ENCODE measurements at regions not wholly inside any gene's neighbourhood (a gene's known extent, or its start where the extent isn't known, plus 50 kb on each side); places are given as distances from the start of the nearest gene placed in this dataset.

DNA sequence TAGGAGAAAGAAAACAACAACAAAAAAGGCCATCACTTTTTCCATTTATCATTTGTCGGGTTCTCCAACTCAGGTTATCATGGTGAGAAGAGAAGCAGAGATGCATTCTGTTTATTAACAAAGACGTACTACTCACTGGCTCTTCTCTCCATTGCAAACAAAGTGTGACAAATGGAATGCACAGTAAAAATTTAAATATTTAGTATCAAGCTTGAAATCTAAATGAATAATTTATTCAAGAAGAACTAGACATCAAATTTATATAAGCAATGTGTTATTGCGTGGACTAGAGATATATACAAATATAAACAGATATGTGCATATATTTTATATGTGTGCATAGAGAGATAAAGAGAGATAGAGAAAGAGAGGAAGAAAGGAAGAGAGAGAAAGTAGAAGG, 236.5 kb downstream of the DSEL start:
- Histone ChIP-seq H3F3A (ENCODE audit: control insufficient read depth, insufficient read depth) (no peaks in the 10 kb centered on the region), H3K27ac (ENCODE audit: low read depth, low read length) (no peak overlapping the region)

DNA sequence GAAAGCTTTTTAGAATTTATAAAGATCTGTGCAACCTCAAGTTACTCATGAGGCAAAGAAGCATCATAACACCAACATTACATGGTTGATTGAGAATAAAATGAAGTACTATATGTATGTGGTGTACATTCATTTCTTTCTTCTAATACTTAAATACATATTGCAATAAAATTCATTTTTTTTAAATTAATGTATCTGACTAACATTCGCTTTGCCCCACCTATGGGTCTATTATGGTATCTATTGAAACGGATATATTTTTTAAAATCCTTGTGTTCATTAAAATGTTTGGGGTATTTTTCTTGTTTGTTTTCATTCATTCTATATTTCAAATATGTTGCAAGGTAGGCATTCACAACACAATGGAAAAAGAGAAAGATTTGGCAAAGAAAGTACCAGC, 237.5 kb downstream of the DSEL start:
- no peaks in the 10 kb centered on the region for H3K9me3 ChIP-seq (ENCODE audit: control insufficient read depth, insufficient read depth, low read length)

More for the DNA sequence above, 236.5 kb downstream of the DSEL start:
- Histone ChIP-seq H3K27me3 (ENCODE audit: control insufficient read depth, low read length) (no peaks in the 10 kb centered on the region), H3K4me1 (ENCODE audit: control insufficient read depth, low read length) (no peaks in the 10 kb centered on the region), H3K4me3 (ENCODE audit: low read length) (no peak overlapping the region), H3K79me2 (ENCODE audit: control insufficient read depth, low read length) (no peaks in the 10 kb centered on the region), H3K9me3 (ENCODE audit: control insufficient read depth, insufficient read depth, low read length) (no peaks in the 10 kb centered on the region), H3K36me3 (ENCODE audit: control insufficient read depth, low read length) (no peaks in the 10 kb centered on the region), H3K9me2 (replicated peaks; ENCODE audit: control insufficient read depth, low read length) (no peaks in the 10 kb centered on the region), H3K4me2 (ENCODE audit: low read length) (no peak overlapping the region), H4K20me1 (ENCODE audit: control insufficient read depth, insufficient read depth, low read depth, low read length) (no peaks in the 10 kb centered on the region)
- TF ChIP-seq, protein P1, sequence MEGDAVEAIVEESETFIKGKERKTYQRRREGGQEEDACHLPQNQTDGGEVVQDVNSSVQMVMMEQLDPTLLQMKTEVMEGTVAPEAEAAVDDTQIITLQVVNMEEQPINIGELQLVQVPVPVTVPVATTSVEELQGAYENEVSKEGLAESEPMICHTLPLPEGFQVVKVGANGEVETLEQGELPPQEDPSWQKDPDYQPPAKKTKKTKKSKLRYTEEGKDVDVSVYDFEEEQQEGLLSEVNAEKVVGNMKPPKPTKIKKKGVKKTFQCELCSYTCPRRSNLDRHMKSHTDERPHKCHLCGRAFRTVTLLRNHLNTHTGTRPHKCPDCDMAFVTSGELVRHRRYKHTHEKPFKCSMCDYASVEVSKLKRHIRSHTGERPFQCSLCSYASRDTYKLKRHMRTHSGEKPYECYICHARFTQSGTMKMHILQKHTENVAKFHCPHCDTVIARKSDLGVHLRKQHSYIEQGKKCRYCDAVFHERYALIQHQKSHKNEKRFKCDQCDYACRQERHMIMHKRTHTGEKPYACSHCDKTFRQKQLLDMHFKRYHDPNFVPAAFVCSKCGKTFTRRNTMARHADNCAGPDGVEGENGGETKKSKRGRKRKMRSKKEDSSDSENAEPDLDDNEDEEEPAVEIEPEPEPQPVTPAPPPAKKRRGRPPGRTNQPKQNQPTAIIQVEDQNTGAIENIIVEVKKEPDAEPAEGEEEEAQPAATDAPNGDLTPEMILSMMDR (IDR thresholded peaks at IDR 0.05; ENCODE audit: low read depth, low read length, poor library complexity, severe bottlenecking): no peak
- no peak for TF ChIP-seq EZH2phosphoT487 (IDR thresholded peaks at IDR 0.05; ENCODE audit: borderline replicate concordance, low read length)

DNA sequence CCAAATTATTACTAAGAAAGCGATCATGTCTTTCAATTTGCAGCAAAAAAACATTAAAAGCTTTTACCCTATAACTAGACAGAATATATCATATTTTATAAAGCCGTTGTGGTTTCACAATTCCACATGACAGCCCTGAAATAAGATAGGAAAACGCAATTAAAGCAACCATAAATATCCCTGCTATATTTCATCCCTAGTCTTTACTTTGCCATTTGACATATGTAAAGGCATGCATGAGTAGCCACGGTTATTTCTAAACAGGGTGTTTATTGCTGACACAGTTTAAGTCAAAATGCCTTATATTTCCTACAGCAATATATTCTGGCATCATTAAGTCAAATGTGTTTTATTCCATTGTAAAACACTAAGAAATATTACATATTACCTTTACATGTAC, 239.9 kb downstream of the DSEL start:
- Histone ChIP-seq H3K27ac (ENCODE audit: low read depth, low read length) (no peak overlapping the region), H3K36me3 (ENCODE audit: control insufficient read depth, low read length) (no peaks in the 10 kb centered on the region), H3K27me3 (ENCODE audit: control insufficient read depth, low read length) (no peaks in the 10 kb centered on the region), H3K4me2 (ENCODE audit: low read length) (no peak overlapping the region), H3K4me1 (ENCODE audit: control insufficient read depth, low read length) (no peaks in the 10 kb centered on the region), H3K9me2 (replicated peaks; ENCODE audit: control insufficient read depth, low read length) (no peaks in the 10 kb centered on the region), H3K9me3 (ENCODE audit: control insufficient read depth, insufficient read depth, low read length) (no peaks in the 10 kb centered on the region), H3K4me3 (ENCODE audit: low read length) (no peak overlapping the region), H3K79me2 (ENCODE audit: control insufficient read depth, low read length) (no peaks in the 10 kb centered on the region), H3F3A (ENCODE audit: control insufficient read depth, insufficient read depth) (no peaks in the 10 kb centered on the region), H4K20me1 (ENCODE audit: control insufficient read depth, insufficient read depth, low read depth, low read length) (no peaks in the 10 kb centered on the region)
- TF ChIP-seq EZH2phosphoT487 (IDR thresholded peaks at IDR 0.05; ENCODE audit: borderline replicate concordance, low read length): no peak
- TF ChIP-seq, protein P1 (IDR thresholded peaks at IDR 0.05; ENCODE audit: low read depth, low read length, poor library complexity, severe bottlenecking): no peak

More for the DNA sequence above, 237.5 kb downstream of the DSEL start:
- Histone ChIP-seq H3K4me1 (ENCODE audit: control insufficient read depth, low read length) (no peaks in the 10 kb centered on the region), H3K79me2 (ENCODE audit: control insufficient read depth, low read length) (no peaks in the 10 kb centered on the region), H3F3A (ENCODE audit: control insufficient read depth, insufficient read depth) (no peaks in the 10 kb centered on the region), H3K27me3 (ENCODE audit: control insufficient read depth, low read length) (no peaks in the 10 kb centered on the region), H3K27ac (ENCODE audit: low read depth, low read length) (no peak overlapping the region), H4K20me1 (ENCODE audit: control insufficient read depth, insufficient read depth, low read depth, low read length) (no peaks in the 10 kb centered on the region), H3K9me2 (replicated peaks; ENCODE audit: control insufficient read depth, low read length) (no peaks in the 10 kb centered on the region), H3K36me3 (ENCODE audit: control insufficient read depth, low read length) (no peaks in the 10 kb centered on the region), H3K4me2 (ENCODE audit: low read length) (no peak overlapping the region), H3K4me3 (ENCODE audit: low read length) (no peak overlapping the region)
- TF ChIP-seq EZH2phosphoT487 (IDR thresholded peaks at IDR 0.05; ENCODE audit: borderline replicate concordance, low read length): no peak
- TF ChIP-seq, protein P1 (IDR thresholded peaks at IDR 0.05; ENCODE audit: low read depth, low read length, poor library complexity, severe bottlenecking): no peak

DNA sequence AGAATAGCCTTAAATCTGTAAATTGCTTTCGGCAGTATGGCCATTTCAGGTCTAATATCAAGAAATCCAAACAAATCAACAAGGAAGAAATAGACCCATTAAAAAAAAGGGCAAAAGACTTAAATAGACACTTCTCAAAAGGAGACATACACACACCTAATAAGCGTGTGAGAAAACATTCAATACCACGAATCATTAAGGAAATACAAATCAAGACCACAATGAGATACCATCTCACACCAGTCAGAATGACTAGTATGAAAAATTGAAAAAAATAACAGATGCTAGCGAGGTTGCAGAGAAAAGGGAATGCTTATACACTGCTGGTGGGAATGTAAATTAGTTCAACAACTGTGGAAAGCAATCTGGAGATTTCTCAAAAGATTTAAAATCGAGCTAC, 243.2 kb downstream of the DSEL start:
- H3K9me3 ChIP-seq (ENCODE audit: control insufficient read depth, insufficient read depth, low read length): no peaks in the 10 kb centered on the region
- H3K36me3 ChIP-seq (ENCODE audit: control insufficient read depth, low read length): no peaks in the 10 kb centered on the region
- no peak overlapping the region for H3K4me2 ChIP-seq (ENCODE audit: low read length)
- TF ChIP-seq, protein P1 (IDR thresholded peaks at IDR 0.05; ENCODE audit: low read depth, low read length, poor library complexity, severe bottlenecking): no peak
- no peak for TF ChIP-seq EZH2phosphoT487 (IDR thresholded peaks at IDR 0.05; ENCODE audit: borderline replicate concordance, low read length)
- H4K20me1 ChIP-seq (ENCODE audit: control insufficient read depth, insufficient read depth, low read depth, low read length): no peaks in the 10 kb centered on the region
- no peak overlapping the region for H3K27ac ChIP-seq (ENCODE audit: low read depth, low read length)
- no peaks in the 10 kb centered on the region for H3F3A ChIP-seq (ENCODE audit: control insufficient read depth, insufficient read depth)
- no peaks in the 10 kb centered on the region for H3K27me3 ChIP-seq (ENCODE audit: control insufficient read depth, low read length)
- no peaks in the 10 kb centered on the region for H3K79me2 ChIP-seq (ENCODE audit: control insufficient read depth, low read length)
- no peaks in the 10 kb centered on the region for H3K4me1 ChIP-seq (ENCODE audit: control insufficient read depth, low read length)
- H3K4me3 ChIP-seq (ENCODE audit: low read length): no peak overlapping the region
- H3K9me2 ChIP-seq (replicated peaks; ENCODE audit: control insufficient read depth, low read length): no peaks in the 10 kb centered on the region
